NT2/D1 (cell line): ENCODE measurements at regions not wholly inside any gene's neighbourhood (a gene's known extent, or its start where the extent isn't known, plus 50 kb on each side); places are given as distances from the start of the nearest gene placed in this dataset.

Source experiments
- SUZ12 ChIP-seq: IDR thresholded peaks from 2 replicates; pipeline ENCODE4 v1.6.1; 2011; ENCODE audit not compliant: insufficient read length, insufficient read depth; ENCODE audit errors: extremely low read depth
- ZNF274 ChIP-seq: IDR thresholded peaks from 2 replicates; pipeline ENCODE4 v1.6.1; 2011; ENCODE audit warnings: mild to moderate bottlenecking, low read depth, low read length

GRCh38 chr22:23446796-23447350, 133.2 kb downstream of the IGLL1 start:
- no peak for TF ChIP-seq SUZ12
- TF ChIP-seq ZNF274, result no peak
